Activated naive CD8-positive, alpha-beta T cell treated with anti-CD3 and anti-CD28 coated beads for 36 hours (primary cell): ENCODE measurements at regions not wholly inside any gene's neighbourhood (a gene's known extent, or its start where the extent isn't known, plus 50 kb on each side); places are given as distances from the start of the nearest gene placed in this dataset.
"Not testable (repeated sequence)": the region's sequence is repeated elsewhere in the genome, so short reads cannot be mapped to it uniquely, and the experiment has no call there.

Experiments
- DNase-seq: peaks from one replicate; pipeline ENCODE4 v3.0.0; 2021
- H3K27ac Mint-ChIP-seq: one replicate; pipeline ENCODE4 v1.8.0; 2022; ENCODE audit warnings: mild to moderate bottlenecking, moderate library complexity, mixed read lengths
- H3K27me3 Mint-ChIP-seq: one replicate; pipeline ENCODE4 v1.8.0; 2022; ENCODE audit warnings: mild to moderate bottlenecking, mixed read lengths
- H3K36me3 Mint-ChIP-seq: one replicate; pipeline ENCODE4 v1.8.0; 2021; ENCODE audit warnings: mild to moderate bottlenecking, mixed read lengths
- H3K4me1 Mint-ChIP-seq: one replicate; pipeline ENCODE4 v1.8.0; 2021; ENCODE audit warnings: mixed read lengths
- H3K4me3 Mint-ChIP-seq: one replicate; pipeline ENCODE4 v1.8.0; 2022; ENCODE audit warnings: mild to moderate bottlenecking, moderate library complexity, mixed read lengths
- H3K9me3 Mint-ChIP-seq: one replicate; pipeline ENCODE4 v1.8.0; 2022; ENCODE audit warnings: mixed read lengths

DNA sequence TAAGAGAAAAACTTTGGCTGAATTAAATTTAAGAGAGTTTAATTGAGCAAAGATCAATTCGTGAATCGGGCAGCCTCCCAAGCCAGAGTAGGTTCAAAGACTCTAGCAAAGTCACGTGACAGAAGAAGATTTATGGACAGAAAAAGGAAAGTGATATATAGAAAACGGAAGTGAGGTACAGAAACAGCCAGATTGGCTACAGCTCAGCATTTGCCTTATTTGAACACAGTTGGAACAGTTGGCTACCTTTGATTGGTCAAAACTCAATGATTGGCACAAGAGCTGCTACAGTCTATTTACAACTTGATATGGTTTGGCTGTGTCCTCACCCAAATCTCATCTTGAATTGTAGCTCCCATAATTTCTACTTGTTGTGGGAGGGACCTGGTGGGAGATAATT is 102.6 kb downstream of the PLG start:
- Mint-ChIP-seq H3K4me3 (no peak overlapping the region), H3K36me3 (no peaks in the 10 kb centered on the region), H3K27ac (no peak overlapping the region), H3K4me1 (no peaks in the 10 kb centered on the region), H3K27me3 (peaks cover 12% of the 10 kb centered on the region), H3K9me3 (peaks cover 4% of the 10 kb centered on the region)
- DNase-seq: no peak

DNA sequence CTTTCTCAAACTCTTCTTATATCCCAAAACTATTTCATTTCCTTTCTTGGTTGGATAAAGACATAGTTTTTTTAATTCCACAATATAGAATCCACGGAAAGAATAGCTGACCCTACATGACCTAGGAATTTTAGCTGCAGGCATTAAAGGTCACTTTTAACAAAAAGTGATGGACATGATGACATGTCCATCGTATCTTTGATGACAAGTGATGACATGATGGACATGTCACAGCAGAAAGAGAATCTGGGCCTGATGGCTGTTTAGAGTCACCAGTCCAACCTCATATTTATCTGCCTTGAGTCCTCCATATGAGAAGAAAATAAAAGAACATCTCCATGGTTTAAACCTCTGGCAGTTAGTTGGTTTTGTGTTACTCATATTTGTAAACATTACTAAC is 106.2 kb downstream of the PLG start:
- peaks cover 3% of the 10 kb centered on the region for H3K9me3 Mint-ChIP-seq
- DNase-seq: no peak
- H3K4me3 Mint-ChIP-seq: no peak overlapping the region
- no peaks in the 10 kb centered on the region for H3K4me1 Mint-ChIP-seq
- peaks cover 13% of the 10 kb centered on the region for H3K27me3 Mint-ChIP-seq
- no peak overlapping the region for H3K27ac Mint-ChIP-seq
- no peaks in the 10 kb centered on the region for H3K36me3 Mint-ChIP-seq

DNA sequence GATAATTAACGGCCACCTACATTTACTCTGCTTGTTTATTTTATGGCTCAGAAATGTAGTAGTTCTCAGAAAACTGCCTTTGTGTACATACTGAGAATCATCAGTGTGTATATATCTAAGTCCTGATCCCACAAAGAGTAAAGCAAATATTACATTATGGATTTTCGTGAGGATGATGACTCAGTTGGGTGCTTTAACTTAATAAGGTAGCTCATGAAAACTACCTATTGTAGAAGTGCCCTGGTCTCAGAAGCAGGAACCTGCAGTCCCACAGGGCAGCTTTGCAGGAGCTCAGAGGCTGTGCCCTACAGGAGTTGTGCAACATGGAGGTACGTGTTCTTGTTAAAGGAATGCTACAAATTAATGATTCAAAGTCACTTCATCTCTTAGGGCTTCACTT is 108.2 kb downstream of the PLG start:
- Mint-ChIP-seq H3K36me3 (no peaks in the 10 kb centered on the region), H3K4me3 (no peak overlapping the region), H3K27me3 (peaks cover 9% of the 10 kb centered on the region)

DNA sequence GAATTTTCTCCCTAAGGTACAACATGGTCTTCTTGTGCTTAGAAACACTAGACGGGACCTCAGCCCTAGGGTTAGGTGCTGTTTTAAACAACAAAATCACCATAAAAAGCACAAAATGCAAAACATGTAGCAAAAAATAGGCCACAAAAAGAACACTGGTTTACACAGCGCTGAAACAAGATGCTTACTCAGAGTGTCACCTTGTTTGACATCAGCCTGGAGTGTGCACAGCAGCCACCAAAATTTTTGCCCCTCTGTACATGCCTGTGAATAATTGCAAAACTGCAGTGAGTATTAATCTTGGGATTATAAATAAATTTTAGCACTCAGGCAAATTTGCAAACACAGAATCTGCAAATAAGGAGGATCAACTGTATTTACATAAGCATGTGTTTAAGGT is 110.1 kb downstream of the PLG start:
- Mint-ChIP-seq H3K4me3 (no peak overlapping the region), H3K9me3 (no peaks in the 10 kb centered on the region), H3K27me3 (peaks cover 4% of the 10 kb centered on the region), H3K27ac (no peak overlapping the region), H3K36me3 (no peaks in the 10 kb centered on the region), H3K4me1 (no peaks in the 10 kb centered on the region)
- no peak for DNase-seq

More for the DNA sequence above, 108.2 kb downstream of the PLG start:
- Mint-ChIP-seq H3K9me3 (peaks cover 3% of the 10 kb centered on the region), H3K27ac (no peak overlapping the region), H3K4me1 (no peaks in the 10 kb centered on the region)
- DNase-seq: no peak

DNA sequence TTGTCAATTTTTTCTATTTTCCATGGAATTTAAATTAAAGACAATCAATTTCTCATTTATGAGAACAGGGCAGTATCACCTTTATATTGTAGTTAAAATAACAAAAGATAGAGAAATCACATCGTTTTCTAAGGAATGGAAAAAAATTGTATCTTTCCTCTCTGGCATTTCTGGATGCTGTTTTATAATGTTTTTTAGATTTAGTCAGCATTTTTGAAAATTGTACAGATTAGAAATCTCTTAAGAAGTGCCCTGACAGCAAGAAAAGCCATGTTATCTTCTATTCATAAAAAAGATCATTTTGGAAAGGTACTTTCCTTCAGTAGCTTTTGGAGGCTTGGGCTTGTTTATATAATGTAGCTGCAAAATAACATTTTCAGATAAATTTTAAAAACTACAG is 116.9 kb downstream of the PLG start:
- Mint-ChIP-seq H3K27ac (no peak overlapping the region), H3K36me3 (no peaks in the 10 kb centered on the region), H3K4me1 (no peaks in the 10 kb centered on the region), H3K9me3 (peaks cover 10% of the 10 kb centered on the region), H3K4me3 (no peak overlapping the region), H3K27me3 (peaks cover 9% of the 10 kb centered on the region)
- no peak for DNase-seq

DNA sequence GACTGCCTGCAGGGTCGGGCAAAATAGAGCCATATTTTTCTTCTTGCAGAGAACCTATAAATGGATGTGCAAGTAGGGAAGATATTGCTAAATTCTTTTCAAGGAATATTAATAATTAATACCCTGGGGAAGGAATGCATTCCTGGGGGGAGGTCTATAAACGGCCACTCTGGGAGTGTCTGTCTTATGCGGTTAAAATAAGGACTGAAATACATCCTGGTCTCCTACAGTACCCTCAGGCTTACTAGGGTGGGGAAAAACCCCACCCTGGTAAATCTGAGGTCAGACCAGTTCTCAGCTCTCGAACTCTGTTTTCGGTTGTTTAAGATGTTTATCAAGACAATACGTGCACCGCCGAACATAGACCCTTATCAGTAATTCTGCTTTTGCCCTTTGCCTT is 118.6 kb downstream of the PLG start:
- DNase-seq, H3K4me1 Mint-ChIP-seq, H3K27me3 Mint-ChIP-seq, H3K4me3 Mint-ChIP-seq, H3K36me3 Mint-ChIP-seq, H3K9me3 Mint-ChIP-seq, H3K27ac Mint-ChIP-seq: not testable (repeated sequence)

DNA sequence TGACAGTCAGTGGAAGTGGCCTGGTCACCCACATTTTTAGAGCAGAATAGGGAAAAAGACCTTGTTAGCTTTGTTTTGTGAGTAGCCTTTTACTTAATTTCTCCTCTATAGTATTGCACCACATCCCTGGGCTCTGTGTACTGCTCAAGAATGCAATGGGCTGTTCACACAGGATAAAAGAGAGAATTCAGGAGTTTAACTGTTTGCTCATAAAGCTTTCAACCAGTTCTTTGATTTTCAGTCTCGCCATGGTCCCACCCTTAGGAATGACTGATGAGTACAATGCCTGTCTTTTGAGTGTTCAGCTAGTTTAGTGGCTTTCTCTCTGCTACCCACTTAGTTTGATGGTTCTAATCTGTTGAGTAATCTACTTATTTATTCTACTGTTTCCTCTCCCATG is 129.7 kb downstream of the PLG start:
- H3K4me1 Mint-ChIP-seq: no peaks in the 10 kb centered on the region
- no peak overlapping the region for H3K4me3 Mint-ChIP-seq
- no peaks in the 10 kb centered on the region for H3K9me3 Mint-ChIP-seq

DNA sequence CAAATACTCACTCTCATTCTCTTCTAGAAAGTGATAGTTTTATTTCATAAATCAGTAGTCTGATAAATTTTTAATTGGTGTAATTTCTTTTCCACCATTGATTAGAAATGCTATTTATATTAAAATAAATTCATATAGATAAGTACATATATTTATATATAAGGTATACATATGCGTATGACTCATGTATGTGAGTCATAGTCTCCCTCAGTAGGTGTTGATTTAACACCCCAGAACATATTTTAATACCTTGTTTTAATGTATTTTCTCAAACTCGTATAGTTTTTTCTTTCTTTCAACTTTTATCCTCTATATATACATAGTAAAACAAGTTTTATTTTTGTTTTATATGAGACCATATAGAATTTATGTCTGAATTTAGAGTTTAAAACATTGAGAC is 130.4 kb downstream of the PLG start:
- H3K36me3 Mint-ChIP-seq: no peaks in the 10 kb centered on the region
- H3K27ac Mint-ChIP-seq: no peak overlapping the region
- no peak overlapping the region for H3K4me3 Mint-ChIP-seq
- H3K9me3 Mint-ChIP-seq: no peaks in the 10 kb centered on the region
- DNase-seq: no peak
- peaks cover 6% of the 10 kb centered on the region for H3K27me3 Mint-ChIP-seq
- no peaks in the 10 kb centered on the region for H3K4me1 Mint-ChIP-seq

More for the DNA sequence above, 129.7 kb downstream of the PLG start:
- Mint-ChIP-seq H3K27ac (no peak overlapping the region), H3K36me3 (no peaks in the 10 kb centered on the region), H3K27me3 (peaks cover 6% of the 10 kb centered on the region)
- no peak for DNase-seq

DNA sequence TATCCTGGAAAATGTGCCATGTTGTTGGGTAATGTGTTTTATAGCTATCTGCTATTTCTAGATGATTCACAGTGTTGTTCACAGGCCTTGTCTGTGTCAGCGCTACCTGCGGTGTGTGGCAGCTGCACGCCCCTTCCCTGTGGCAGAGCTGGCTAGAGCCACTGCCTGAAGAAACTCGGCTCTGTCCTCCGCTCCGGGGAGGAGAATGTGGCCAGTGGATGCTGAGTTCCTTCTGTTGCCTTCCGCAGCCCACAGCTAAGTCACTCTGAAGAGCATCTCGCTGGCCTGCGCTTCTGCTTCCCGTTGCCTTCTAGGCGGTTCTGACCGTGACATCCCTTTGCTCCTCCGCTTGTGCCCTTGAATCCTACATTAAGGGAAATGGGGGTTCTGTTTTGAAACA is 135.1 kb downstream of the PLG start:
- peaks cover 3% of the 10 kb centered on the region for H3K27me3 Mint-ChIP-seq
- H3K4me3 Mint-ChIP-seq: no peak overlapping the region
- no peaks in the 10 kb centered on the region for H3K36me3 Mint-ChIP-seq
- no peak overlapping the region for H3K27ac Mint-ChIP-seq
- DNase-seq: no peak
- H3K4me1 Mint-ChIP-seq: no peaks in the 10 kb centered on the region
- no peaks in the 10 kb centered on the region for H3K9me3 Mint-ChIP-seq

DNA sequence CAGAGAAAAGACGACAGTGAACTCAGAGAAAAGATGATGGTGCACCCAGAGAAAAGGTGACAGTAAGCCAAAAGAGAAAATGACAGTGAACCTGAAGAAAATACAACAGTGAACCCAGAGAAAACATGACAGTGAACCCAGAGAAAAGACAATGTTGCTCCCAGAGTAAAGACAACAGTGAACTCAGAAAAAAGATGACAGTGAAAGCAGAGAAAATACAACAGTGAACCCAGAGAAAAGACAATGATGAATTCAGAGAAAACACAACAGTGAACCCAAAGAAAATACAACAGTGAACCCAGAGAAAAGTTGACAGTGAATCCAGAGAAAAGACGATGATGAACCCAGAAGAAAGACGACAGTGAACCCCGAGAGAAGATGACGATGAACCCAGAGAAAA is 140.5 kb upstream of the MAP3K4 start:
- no peak overlapping the region for H3K4me3 Mint-ChIP-seq
- DNase-seq: no peak
- no peaks in the 10 kb centered on the region for H3K27me3 Mint-ChIP-seq
- no peaks in the 10 kb centered on the region for H3K9me3 Mint-ChIP-seq
- H3K4me1 Mint-ChIP-seq: no peaks in the 10 kb centered on the region
- H3K36me3 Mint-ChIP-seq: no peaks in the 10 kb centered on the region
- H3K27ac Mint-ChIP-seq: no peak overlapping the region

DNA sequence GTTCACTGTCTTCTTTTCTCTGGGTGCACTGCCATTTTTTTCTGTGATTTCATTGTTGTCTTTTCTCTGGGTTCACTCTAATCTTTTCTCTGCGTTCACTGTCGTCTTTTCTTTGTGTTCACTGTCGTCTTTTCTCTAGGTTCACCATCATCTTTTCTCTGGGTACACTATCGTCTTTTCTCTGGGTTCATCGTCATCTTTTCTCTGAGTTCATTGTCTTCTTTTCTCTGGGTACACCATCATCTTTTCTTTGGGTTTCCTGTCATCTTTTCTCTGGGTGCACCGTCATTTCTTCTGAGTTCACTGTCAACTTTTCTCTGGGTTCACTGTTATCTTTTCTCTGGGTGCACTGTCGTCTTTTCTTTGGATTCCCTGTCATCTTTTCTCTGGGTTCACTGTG is 137.6 kb upstream of the MAP3K4 start:
- Mint-ChIP-seq H3K4me3 (no peak overlapping the region), H3K36me3 (no peaks in the 10 kb centered on the region), H3K9me3 (no peaks in the 10 kb centered on the region), H3K27me3 (no peaks in the 10 kb centered on the region), H3K4me1 (no peaks in the 10 kb centered on the region), H3K27ac (no peak overlapping the region)
- no peak for DNase-seq

DNA sequence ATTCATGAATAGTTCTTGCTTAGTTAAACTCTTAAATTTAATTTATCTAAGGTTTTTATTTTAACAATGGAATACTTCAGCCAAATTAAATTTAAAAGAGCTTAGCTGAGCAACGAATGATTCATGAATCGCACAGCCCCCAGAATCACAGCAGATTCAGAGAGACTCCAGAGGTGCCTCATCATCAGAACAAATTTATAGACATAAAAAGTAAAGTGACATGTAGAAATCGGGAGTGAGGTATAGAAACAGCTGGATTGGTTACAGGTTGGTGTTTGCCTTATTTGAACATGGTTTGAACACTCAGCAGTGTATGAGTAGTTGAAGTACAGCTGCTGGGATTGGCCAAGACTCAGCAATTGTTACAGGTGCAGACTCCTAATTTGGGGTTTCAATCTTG is 132.7 kb upstream of the MAP3K4 start:
- Mint-ChIP-seq H3K4me1 (no peaks in the 10 kb centered on the region), H3K27me3 (no peaks in the 10 kb centered on the region), H3K9me3 (no peaks in the 10 kb centered on the region), H3K27ac (no peak overlapping the region), H3K36me3 (no peaks in the 10 kb centered on the region), H3K4me3 (no peak overlapping the region)
- DNase-seq: no peak

DNA sequence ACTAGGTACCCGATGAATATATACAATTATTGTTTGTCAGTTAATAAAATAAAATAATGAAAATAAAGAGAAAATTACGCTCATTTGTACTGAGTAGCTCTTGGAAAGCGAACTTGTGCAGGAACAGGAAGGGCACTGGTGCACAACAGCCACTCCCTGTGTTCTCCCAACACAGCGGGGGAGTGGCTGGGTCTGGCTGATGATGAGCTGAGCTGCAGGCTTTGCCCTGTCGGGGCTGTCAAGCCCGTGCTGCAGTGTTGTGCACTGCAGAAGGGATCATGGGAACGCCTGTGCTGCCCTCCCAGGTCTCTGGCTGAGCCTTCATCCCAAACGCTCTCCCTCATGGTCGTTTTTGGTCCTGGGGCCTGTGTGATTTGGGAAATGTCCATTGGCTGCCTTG is 131.7 kb upstream of the MAP3K4 start:
- Mint-ChIP-seq H3K27ac (no peak overlapping the region), H3K36me3 (no peaks in the 10 kb centered on the region), H3K27me3 (no peaks in the 10 kb centered on the region), H3K4me3 (no peak overlapping the region), H3K4me1 (no peaks in the 10 kb centered on the region), H3K9me3 (no peaks in the 10 kb centered on the region)
- DNase-seq: no peak

DNA sequence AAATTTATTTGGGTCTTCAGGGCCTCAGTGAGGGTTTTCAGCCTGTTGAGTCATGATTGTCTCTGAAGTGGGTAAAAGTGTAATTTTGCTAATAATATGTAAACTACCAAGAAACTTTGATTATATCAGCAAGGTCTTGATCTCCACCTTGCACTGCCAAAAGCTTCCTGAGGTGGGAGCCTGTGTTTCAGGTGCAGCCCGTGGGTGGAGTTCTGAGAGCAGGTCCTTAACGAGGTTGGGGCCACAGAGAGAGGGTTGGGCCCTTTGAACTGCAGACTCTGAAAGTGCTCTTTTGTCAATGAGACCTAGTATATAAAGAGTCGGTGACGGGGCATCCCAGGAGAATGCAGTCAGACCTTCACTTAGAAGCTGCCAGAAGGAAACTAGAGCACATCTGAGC is 129.7 kb upstream of the MAP3K4 start:
- H3K27me3 Mint-ChIP-seq: no peaks in the 10 kb centered on the region
- no peak for DNase-seq
- no peak overlapping the region for H3K27ac Mint-ChIP-seq
- H3K4me1 Mint-ChIP-seq: no peaks in the 10 kb centered on the region
- no peaks in the 10 kb centered on the region for H3K9me3 Mint-ChIP-seq
- no peak overlapping the region for H3K4me3 Mint-ChIP-seq
- no peaks in the 10 kb centered on the region for H3K36me3 Mint-ChIP-seq

DNA sequence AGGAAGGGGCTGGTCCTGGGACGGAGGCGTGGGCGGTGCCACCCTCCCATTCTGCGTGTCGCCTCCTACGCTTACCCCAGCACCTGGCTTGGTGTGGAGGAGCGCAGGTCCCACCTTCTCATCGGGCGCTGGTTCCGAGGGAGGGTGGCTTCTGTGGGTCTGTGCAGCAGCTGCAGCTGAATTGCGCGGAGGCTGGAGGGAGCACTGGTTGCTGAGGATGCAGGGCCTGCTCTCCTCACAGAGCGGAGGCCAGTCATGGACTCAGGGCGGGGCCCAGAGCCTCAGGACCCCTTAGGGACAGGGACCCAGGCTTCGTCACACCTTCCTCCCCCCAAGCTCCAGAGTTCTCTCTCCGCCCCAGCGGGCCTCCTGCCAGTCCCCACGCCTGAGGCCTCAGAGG is 127.8 kb upstream of the MAP3K4 start:
- Mint-ChIP-seq H3K36me3 (no peaks in the 10 kb centered on the region), H3K27me3 (no peaks in the 10 kb centered on the region), H3K4me3 (no peak overlapping the region), H3K4me1 (no peaks in the 10 kb centered on the region), H3K9me3 (no peaks in the 10 kb centered on the region), H3K27ac (no peak overlapping the region)
- no peak for DNase-seq

DNA sequence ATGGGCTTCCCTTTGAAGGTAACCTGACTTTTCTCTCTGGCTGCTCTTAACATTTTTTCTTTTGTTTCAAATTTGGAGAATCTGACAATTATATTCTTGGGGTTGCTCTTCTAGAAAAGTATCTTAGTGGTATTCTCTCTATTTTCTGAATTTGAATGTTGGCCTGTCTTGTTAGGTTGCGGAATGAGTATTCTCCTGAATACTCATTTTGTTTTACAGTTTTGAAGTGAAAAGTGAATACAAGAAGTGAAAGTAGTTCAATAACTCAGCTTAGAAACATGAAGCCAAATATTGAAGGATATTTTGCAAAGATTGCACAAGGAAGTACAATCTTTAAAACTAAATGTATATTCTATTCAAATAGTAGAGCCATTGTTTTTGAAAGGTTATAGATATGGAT is 120.2 kb upstream of the MAP3K4 start:
- Mint-ChIP-seq H3K9me3 (no peaks in the 10 kb centered on the region), H3K27ac (no peak overlapping the region), H3K36me3 (no peaks in the 10 kb centered on the region), H3K4me3 (no peak overlapping the region), H3K27me3 (peaks cover 11% of the 10 kb centered on the region), H3K4me1 (no peaks in the 10 kb centered on the region)
- DNase-seq: no peak

DNA sequence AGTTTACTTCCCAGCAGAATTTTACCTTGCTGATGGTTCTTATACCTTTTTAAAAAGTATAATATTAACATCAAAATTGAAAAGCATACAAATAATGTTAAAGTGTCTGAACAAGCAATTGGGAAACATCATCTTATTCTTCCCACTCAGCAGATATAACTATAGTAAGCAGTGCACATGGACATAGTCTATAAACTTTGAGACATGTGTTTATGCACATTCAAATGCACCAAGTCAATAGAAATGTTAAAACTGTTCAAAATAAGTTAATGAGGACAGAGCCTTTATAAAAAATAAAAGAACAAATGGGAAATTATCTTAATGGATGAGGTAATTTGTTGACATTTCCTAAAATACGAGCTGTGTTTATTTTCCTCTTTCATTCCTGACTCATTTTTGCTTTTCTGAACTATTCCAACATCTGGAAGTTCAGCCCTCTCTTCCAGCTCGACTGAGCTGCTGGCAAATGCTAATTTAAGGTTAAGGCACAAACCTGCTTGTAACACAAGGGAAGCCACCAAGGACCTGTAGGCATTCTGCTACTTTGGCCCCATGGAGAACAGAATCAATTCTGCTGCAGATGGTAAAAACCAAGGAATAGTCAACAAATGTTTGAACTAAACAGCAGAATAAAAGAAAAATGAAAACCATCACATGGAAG is 110.3 kb upstream of the MAP3K4 start:
- H3K27ac Mint-ChIP-seq: no peak overlapping the region
- no peaks in the 10 kb centered on the region for H3K9me3 Mint-ChIP-seq
- DNase-seq: no peak
- no peak overlapping the region for H3K4me3 Mint-ChIP-seq
- no peaks in the 10 kb centered on the region for H3K36me3 Mint-ChIP-seq
- H3K4me1 Mint-ChIP-seq: no peaks in the 10 kb centered on the region
- peaks cover 9% of the 10 kb centered on the region for H3K27me3 Mint-ChIP-seq
